HG02884 (cell line): ENCODE measurements at regions not wholly inside any gene's neighbourhood (a gene's known extent, or its start where the extent isn't known, plus 50 kb on each side); places are given as distances from the start of the nearest gene placed in this dataset.

Source experiments
- ATAC-seq: cut with Tn5 transposase; IDR thresholded peaks from one replicate; pipeline ENCODE4 v1.9.1; 2021; ENCODE audit warnings: mild to moderate bottlenecking, moderate library complexity; ENCODE audit not compliant: unreplicated experiment

- no peak for ATAC-seq
Observed at GRCh38 chr2:53286345-53286744, 481.3 kb upstream of the CHAC2 start.

- ATAC-seq, result no peak
Observed at GRCh38 chr2:53275743-53276142, 491.9 kb upstream of the CHAC2 start.

GRCh38 chr2:53268626-53269025 is 499.0 kb upstream of the CHAC2 start:
- no peak for ATAC-seq

GRCh38 chr2:53268086-53268485 is 499.5 kb upstream of the CHAC2 start:
- no peak for ATAC-seq

- no peak for ATAC-seq
Observed at GRCh38 chr2:53265544-53266299, 501.9 kb upstream of the CHAC2 start.

- ATAC-seq, result no peak
Observed at GRCh38 chr2:53260568-53260967, 507.0 kb upstream of the CHAC2 start.

- no peak for ATAC-seq
Observed at GRCh38 chr2:53259395-53260009, 508.1 kb upstream of the CHAC2 start.

DNA sequence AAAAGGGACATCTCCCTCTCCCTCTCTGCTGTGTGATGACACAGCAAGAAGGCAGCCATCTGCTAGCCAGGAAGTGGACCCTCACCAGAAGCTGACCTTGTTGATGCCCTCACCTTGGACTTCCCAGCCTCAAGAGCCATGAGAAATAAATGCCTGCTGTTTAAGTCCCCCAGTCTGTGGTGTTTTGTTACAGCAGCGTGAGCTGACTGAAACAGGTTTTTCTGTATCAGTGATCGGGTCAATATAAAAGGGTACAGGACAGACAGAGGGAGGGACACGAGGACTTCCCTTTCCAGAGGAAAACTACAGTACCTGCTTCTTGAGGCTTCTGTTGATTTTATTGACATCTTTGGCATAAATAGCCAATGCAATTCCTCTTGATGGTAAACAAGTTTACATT is 510.3 kb upstream of the CHAC2 start:
- ATAC-seq, result no peak

DNA sequence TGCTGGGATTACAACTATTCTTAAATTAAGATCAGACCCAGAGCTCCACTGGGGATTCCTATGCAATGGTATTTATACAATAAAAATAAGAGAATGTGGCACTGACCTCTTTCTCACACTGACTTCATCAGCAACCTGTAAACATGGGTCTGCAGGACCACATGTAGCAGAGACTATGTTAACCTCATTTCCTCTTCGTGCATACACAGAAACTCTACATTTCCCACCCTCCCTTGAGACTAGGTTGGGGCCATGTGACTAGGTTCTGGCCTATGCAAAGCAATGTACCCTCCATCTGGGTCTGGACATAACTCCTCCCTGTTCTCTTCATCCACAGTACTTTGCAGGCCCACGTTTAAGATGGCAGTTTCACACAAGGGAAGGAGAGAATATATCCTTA is 514.4 kb upstream of the CHAC2 start:
- ATAC-seq, result no peak

GRCh38 chr2:53252115-53252514 is 515.5 kb upstream of the CHAC2 start:
- no peak for ATAC-seq

DNA sequence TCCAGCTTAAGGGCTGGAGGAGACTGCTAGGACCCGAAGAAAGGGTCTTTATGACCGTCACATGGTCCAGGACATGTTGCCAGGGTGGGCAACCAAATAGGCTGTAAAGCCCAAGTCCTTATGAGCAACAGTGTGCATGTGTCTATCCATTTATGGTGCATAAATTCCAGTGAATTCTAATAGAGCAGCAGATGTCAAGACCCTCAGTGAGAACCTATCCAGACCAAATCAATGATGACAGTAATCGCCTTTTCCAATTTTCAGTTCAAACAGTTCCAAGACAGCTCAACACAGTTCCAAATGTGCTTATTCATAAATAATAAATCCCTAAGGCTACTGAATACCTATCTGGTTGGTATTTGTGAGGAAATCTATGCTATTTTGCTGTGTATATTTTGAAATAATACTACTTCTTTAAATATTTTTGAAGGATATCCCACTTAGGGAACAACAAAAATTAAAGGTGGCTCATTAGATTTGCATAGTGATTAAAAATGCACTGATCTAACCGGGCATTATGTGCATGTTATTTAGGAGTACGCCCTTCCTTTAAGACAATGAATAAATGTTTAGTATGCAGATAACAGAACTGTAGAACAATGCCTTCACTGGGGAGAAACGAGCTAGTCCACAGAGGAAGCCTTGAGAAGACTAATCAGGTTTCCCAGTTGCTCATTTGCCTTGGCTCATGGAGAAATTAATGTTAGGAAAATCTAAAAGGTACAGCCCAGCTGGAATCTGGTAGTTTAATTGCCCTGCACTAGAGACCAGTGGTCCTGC is 519.5 kb upstream of the CHAC2 start:
- no peak for ATAC-seq

DNA sequence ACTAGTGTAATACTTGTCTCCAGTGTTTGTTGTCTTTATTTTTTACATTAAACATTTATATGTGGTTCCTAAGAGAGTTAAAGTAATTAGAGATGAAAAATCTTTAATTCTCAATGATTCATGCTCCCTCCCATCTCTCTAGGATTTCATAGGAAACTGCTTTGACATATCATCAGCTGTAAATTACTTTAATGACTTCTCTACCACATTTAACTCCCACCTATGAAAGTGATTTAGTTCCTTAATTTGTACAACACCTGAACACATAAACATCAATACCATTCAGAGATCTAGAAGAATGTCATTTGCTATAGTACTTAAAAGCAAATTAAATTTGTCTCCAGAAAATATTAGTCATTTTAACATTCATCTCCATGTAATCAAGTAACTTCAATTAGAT is 524.2 kb upstream of the CHAC2 start:
- ATAC-seq, result no peak

GRCh38 chr2:53242090-53242489 is 525.5 kb upstream of the CHAC2 start:
- ATAC-seq, result no peak

DNA sequence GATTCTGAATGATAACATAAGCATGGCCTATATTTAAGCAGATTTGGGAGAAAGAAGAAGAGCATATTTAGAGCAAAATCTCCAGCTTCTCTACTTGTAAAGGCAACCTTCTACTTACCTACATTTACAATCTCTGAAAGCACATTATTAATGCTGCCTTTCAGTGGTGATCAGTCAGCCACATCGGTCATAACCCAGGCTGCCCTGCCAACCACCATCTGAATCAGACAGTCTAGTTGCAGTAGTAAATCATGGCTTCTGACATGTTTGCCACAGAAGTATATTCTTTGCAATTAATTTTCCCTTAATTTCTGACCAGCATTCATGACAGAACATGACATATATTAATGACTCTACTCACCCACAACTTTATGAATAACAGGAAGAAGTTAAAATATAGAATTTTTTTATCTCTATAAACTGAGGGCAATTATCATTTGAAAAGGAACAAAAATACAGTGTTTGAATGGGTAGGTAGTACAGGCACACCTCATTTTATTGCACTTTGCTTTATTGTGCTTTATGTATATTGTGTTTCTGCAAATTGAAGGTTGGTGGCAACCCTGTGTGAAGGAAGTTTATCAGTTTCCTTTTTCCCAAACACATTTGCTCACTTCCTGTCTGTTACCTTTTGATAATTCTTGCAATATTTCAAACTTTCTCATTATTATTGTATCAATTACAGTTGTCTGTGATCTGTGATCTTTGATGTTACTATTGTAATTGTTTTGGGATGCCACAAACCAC is 531.6 kb upstream of the CHAC2 start:
- ATAC-seq, result no peak

DNA sequence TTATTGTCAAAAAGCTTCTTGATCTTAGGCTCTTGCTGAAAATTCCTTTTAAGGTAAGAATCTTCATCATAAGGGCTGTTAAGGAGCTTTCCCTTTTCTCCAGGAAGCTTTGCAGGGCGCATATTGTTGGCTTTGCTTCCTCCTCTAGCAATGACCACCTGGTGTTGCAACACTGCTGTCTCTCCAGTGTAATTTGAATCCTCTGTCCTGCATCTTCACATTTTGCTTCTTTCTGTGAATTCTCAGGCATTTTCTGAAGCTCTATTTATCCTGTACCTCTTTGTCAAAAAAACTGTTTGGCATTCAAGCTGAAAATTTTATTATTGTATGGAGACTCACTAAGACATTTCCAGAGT is 533.1 kb upstream of the CHAC2 start:
- ATAC-seq, result no peak

- ATAC-seq, result no peak
Observed at GRCh38 chr2:53233759-53234547, 533.7 kb upstream of the CHAC2 start.

DNA sequence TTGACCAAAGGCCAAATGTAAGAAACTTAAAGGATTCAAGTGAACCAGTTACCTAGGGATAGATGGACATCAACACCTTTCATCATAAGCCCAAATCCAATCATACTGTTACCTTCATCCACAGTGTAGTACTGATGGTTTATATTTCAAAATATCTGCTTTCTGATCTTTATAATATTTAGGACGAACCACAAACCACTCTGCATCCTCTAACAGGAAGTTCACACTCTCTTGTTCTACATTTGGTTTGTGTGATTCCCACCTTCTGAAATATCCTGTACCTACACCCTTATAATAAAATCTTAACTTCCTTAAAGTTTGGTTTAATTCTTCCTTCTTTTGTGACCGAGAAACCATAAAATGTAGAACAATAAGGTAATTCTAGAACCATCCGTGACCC is 535.7 kb upstream of the CHAC2 start:
- no peak for ATAC-seq

- ATAC-seq, result no peak
Observed at GRCh38 chr2:53230691-53231090, 536.9 kb upstream of the CHAC2 start.

DNA sequence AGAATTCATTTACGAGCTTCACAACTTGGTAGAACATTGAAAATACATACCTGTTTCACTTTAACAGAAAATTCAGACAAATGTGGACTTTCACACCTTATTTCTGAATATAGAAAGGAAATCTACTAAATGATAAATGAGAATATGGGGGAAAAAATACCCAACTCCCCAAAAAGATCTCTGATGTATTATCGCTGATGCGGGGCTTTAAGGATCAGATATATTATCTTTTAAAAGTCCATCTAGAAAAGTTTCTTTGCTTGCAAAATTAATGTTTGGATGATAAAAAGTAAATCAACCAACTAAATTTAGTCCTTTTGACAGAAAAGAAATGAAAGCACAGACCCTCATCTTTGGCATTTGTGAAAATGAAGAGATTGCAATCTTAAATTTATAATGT is 540.1 kb upstream of the CHAC2 start:
- ATAC-seq, result no peak

DNA sequence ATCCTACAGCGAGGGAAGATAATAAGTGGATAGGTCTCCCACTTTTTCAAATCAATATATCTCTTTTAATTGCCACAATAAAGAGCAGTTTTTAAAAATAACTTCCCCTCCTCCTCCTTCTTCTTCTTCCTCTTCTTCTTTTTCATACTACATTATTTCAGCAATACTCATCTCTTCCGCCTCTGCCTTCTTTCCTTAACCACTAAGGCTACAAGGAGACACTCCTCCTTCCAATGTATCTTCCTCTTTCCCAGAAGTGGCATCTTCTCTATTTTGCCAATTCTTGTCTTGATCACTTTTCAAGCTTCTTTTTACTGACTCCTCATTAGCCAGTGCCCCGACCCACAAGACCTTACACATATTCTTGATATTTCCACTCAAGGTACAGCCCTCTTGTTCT is 546.6 kb upstream of the CHAC2 start:
- no peak for ATAC-seq

DNA sequence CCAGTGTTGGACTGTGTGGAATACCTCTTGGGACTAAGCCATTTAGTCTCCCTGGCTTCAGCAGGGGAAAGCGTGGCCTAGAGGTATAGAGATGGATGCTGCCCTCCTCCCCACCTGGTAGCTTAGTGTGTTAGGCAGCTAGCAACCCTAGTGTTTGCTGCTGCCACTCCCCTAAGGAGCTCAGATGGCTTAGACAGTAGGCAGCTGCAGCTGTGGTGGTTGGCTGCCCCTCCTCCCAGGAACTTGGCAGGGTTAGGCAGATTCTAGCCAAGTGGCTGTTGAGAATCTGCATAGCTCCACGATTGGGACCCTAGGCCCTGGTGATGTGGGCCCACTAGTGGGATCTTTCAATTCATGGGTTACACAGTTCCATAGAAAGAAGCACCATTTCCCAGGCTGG is 550.4 kb upstream of the CHAC2 start:
- ATAC-seq, result no peak
